ENCODE measurements at regions not wholly inside any gene's neighbourhood (a gene's known extent, or its start where the extent isn't known, plus 50 kb on each side); places are given as distances from the start of the nearest gene placed in this dataset.
"Not testable (repeated sequence)": the region's sequence is repeated elsewhere in the genome, so short reads cannot be mapped to it uniquely, and the experiment has no call there.

- H3K4me3 ChIP-seq (replicated peaks; ENCODE audit: low read depth, low read length), result no peak overlapping the region
- TF ChIP-seq, protein P1, sequence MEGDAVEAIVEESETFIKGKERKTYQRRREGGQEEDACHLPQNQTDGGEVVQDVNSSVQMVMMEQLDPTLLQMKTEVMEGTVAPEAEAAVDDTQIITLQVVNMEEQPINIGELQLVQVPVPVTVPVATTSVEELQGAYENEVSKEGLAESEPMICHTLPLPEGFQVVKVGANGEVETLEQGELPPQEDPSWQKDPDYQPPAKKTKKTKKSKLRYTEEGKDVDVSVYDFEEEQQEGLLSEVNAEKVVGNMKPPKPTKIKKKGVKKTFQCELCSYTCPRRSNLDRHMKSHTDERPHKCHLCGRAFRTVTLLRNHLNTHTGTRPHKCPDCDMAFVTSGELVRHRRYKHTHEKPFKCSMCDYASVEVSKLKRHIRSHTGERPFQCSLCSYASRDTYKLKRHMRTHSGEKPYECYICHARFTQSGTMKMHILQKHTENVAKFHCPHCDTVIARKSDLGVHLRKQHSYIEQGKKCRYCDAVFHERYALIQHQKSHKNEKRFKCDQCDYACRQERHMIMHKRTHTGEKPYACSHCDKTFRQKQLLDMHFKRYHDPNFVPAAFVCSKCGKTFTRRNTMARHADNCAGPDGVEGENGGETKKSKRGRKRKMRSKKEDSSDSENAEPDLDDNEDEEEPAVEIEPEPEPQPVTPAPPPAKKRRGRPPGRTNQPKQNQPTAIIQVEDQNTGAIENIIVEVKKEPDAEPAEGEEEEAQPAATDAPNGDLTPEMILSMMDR (IDR thresholded peaks at IDR 0.05; ENCODE audit: insufficient read depth, low read length, poor library complexity, severe bottlenecking), result no peak
- no peaks in the 10 kb centered on the region for H3K36me3 ChIP-seq (ENCODE audit: control insufficient read depth, insufficient read depth, low read length)
- no peak for DNase-seq (ENCODE audit: extremely low read depth, insufficient read length)
- H3K27me3 ChIP-seq (replicated peaks; ENCODE audit: control insufficient read depth, insufficient read depth, low read length), result no peaks in the 10 kb centered on the region
These were observed 164.5 kb upstream of the SLC24A3 start for GRCh38 chr20:19047951-19048296.

DNA sequence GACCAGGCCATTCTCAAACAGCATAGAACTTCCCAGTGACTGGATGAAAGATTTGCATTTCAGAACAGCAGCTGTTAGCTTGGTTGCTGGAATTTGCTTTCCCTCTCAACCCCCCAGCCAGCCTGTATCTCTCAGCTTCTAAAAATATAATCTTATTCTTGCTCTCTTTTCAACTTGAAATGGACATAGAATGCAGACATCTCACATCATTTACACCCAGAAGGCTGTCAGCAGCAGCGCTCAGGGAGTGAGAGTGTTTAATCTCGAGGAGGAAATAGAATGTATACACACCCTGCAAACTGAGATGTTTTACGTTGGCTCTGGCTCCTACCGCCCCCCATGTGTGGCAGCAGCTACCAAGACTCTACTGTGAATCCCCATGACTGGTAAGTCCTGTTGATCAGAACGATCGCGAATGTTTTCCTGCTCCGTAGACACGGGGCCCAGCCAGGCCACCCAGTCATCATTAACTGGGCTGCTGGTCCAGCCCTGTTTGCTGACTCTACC is 163.4 kb upstream of the SLC24A3 start:
- H3K36me3 ChIP-seq (ENCODE audit: control insufficient read depth, insufficient read depth, low read length), result no peaks in the 10 kb centered on the region
- no peak overlapping the region for H3K4me3 ChIP-seq (replicated peaks; ENCODE audit: low read depth, low read length)
- TF ChIP-seq, protein P1 (IDR thresholded peaks at IDR 0.05; ENCODE audit: insufficient read depth, low read length, poor library complexity, severe bottlenecking), result no peak
- no peaks in the 10 kb centered on the region for H3K27me3 ChIP-seq (replicated peaks; ENCODE audit: control insufficient read depth, insufficient read depth, low read length)
- DNase-seq (ENCODE audit: extremely low read depth, insufficient read length), result no peak

DNA sequence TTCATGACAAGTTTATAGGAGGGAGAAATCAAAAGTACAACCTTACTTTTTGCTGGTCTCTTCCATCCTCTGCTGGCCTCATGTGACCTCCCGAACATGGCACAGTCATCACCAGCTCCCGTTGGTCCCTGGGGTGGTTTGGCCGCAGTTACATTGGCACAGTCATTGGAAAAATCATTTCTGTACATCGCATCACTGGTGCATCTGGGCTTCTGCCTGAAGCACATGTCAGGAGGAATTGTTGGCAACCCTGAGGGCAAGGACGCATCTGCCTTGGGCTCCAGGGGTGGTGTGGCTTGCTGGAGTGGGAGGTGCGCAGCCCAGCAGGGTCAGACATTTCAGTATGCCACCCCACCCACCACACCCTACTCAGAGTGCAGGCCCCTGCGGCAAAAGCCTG is 162.9 kb upstream of the SLC24A3 start:
- Histone ChIP-seq H3K4me3 (replicated peaks; ENCODE audit: low read depth, low read length) (no peak overlapping the region), H3K27me3 (replicated peaks; ENCODE audit: control insufficient read depth, insufficient read depth, low read length) (no peaks in the 10 kb centered on the region), H3K36me3 (ENCODE audit: control insufficient read depth, insufficient read depth, low read length) (no peaks in the 10 kb centered on the region)
- no peak for DNase-seq (ENCODE audit: extremely low read depth, insufficient read length)
- TF ChIP-seq, protein P1 (IDR thresholded peaks at IDR 0.05; ENCODE audit: insufficient read depth, low read length, poor library complexity, severe bottlenecking), result no peak

- Histone ChIP-seq H3K36me3 (ENCODE audit: control insufficient read depth, insufficient read depth, low read length) (no peaks in the 10 kb centered on the region), H3K4me3 (replicated peaks; ENCODE audit: low read depth, low read length) (no peak overlapping the region), H3K27me3 (replicated peaks; ENCODE audit: control insufficient read depth, insufficient read depth, low read length) (no peaks in the 10 kb centered on the region)
- DNase-seq (ENCODE audit: extremely low read depth, insufficient read length), result no peak
- TF ChIP-seq, protein P1 (IDR thresholded peaks at IDR 0.05; ENCODE audit: insufficient read depth, low read length, poor library complexity, severe bottlenecking), result peak; percentile 40
These were observed 155.5 kb upstream of the SLC24A3 start for GRCh38 chr20:19056909-19057308.

DNA sequence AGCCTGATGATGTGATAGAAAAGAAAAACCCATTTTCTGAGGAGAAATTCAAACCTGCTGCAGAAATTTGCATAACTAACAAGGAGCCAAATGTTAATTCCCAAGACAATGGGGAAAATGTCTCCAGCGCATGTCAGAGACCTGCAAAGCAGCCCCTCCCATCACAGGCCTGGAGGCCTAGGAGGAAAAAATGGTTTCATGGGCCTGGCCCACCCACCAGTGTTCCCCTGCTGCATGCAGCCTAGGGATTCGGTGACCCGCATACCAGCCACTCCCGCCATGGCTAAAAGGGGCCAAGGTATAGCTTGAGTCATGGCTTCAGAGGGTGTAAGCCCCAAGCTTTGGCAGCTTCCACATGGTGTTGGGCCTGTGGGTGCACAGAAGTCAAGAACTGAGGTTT is 147.7 kb upstream of the SLC24A3 start:
- not testable (repeated sequence) for H3K36me3 ChIP-seq (ENCODE audit: control insufficient read depth, insufficient read depth, low read length); H3K27me3 ChIP-seq (replicated peaks; ENCODE audit: control insufficient read depth, insufficient read depth, low read length); DNase-seq (ENCODE audit: extremely low read depth, insufficient read length); H3K4me3 ChIP-seq (replicated peaks; ENCODE audit: low read depth, low read length)

GRCh38 chr20:19067986-19068385 is 144.5 kb upstream of the SLC24A3 start:
- no peak for DNase-seq (ENCODE audit: extremely low read depth, insufficient read length)
- Histone ChIP-seq H3K27me3 (replicated peaks; ENCODE audit: control insufficient read depth, insufficient read depth, low read length) (no peaks in the 10 kb centered on the region), H3K4me3 (replicated peaks; ENCODE audit: low read depth, low read length) (no peak overlapping the region)

More at GRCh38 chr20:19067986-19068385, 144.5 kb upstream of the SLC24A3 start:
- H3K36me3 ChIP-seq (ENCODE audit: control insufficient read depth, insufficient read depth, low read length), result no peaks in the 10 kb centered on the region
- TF ChIP-seq, protein P1 (IDR thresholded peaks at IDR 0.05; ENCODE audit: insufficient read depth, low read length, poor library complexity, severe bottlenecking), result no peak
